Endothelial cell (in vitro differentiated cells): ENCODE measurements at regions not wholly inside any gene's neighbourhood (a gene's known extent, or its start where the extent isn't known, plus 50 kb on each side); places are given as distances from the start of the nearest gene placed in this dataset. TPM values are rescaled to one million over a fixed set of nuclear protein-coding genes. Genes with fewer than 3 reads are reported as not detected.

Source experiments
- DNase-seq: peaks from one replicate; pipeline ENCODE4 v3.0.0; 2021; ENCODE audit warnings: low spot score
- H3K27ac Mint-ChIP-seq: one replicate; pipeline ENCODE4 v1.8.0; 2021; ENCODE audit warnings: mixed read lengths, inconsistent platforms; ENCODE audit not compliant: unreplicated experiment
- H3K27me3 Mint-ChIP-seq: one replicate; pipeline ENCODE4 v1.8.0; 2021; ENCODE audit warnings: mild to moderate bottlenecking, moderate library complexity, mixed read lengths, inconsistent platforms; ENCODE audit not compliant: unreplicated experiment
- H3K36me3 Mint-ChIP-seq: one replicate; pipeline ENCODE4 v1.8.0; 2021; ENCODE audit warnings: mild to moderate bottlenecking, low read depth, mixed read lengths, inconsistent platforms; ENCODE audit not compliant: unreplicated experiment
- H3K4me1 Mint-ChIP-seq: one replicate; pipeline ENCODE4 v1.8.0; 2021; ENCODE audit warnings: mild to moderate bottlenecking, mixed read lengths, inconsistent platforms; ENCODE audit not compliant: unreplicated experiment
- H3K4me3 Mint-ChIP-seq: one replicate; pipeline ENCODE4 v1.8.0; 2021; ENCODE audit warnings: mild to moderate bottlenecking, mixed read lengths, inconsistent platforms; ENCODE audit not compliant: unreplicated experiment
- H3K9me3 Mint-ChIP-seq: one replicate; pipeline ENCODE4 v1.8.0; 2021; ENCODE audit warnings: mixed read lengths, inconsistent platforms; ENCODE audit not compliant: unreplicated experiment
- CTCF ChIP-seq: fragments of 200-600 bp; sonication (generic); IDR thresholded peaks from one replicate; pipeline ENCODE4 v1.5.0; 2021; ENCODE audit warnings: antibody characterized with exemption; ENCODE audit not compliant: unreplicated experiment
- microRNA-seq: library from miRNA; unstranded; fragments of <30 nt; microRNA quantifications from one replicate; pipeline ENCODE4, GENCODE V29; 2020; ENCODE audit not compliant: unreplicated experiment

GRCh38 chr12:110971189-110971920, 51.0 kb upstream of the MYL2 start:
- Mint-ChIP-seq H3K9me3 (no peaks in the 10 kb centered on the region), H3K27ac (no peak overlapping the region), H3K4me3 (no peak overlapping the region), H3K36me3 (peaks cover 2% of the 10 kb centered on the region), H3K27me3 (no peaks in the 10 kb centered on the region), H3K4me1 (peaks cover 2% of the 10 kb centered on the region)
- no peak for TF ChIP-seq CTCF
- DNase-seq = no peak

Small RNAs in the stretch of these regions (microRNA-seq; reads per million reads assigned to microRNA genes)
- not detected for gene MIR6760
